ENCODE measurements at regions not wholly inside any gene's neighbourhood (a gene's known extent, or its start where the extent isn't known, plus 50 kb on each side); places are given as distances from the start of the nearest gene placed in this dataset.

- Mint-ChIP-seq H3K27me3 (no peaks in the 10 kb centered on the region), H3K4me1 (ENCODE audit: unreplicated experiment) (no peaks in the 10 kb centered on the region), H3K9me3 (no peaks in the 10 kb centered on the region), H3K36me3 (no peaks in the 10 kb centered on the region), H3K4me3 (no peak overlapping the region), H3K27ac (no peak overlapping the region)
- TF ChIP-seq CTCF (conservative IDR thresholded peaks at IDR 0.05), result no peak
- DNase-seq (ENCODE audit: extremely low spot score, unreplicated experiment), result no peak
Observed at GRCh38 chr13:100904293-100904976, 229.8 kb upstream of the TMTC4 start.

GRCh38 chr13:100899720-100900316, 225.2 kb upstream of the TMTC4 start:
- DNase-seq (ENCODE audit: extremely low spot score, unreplicated experiment), result no peak
- H3K4me1 Mint-ChIP-seq (ENCODE audit: unreplicated experiment), result no peaks in the 10 kb centered on the region
- H3K36me3 Mint-ChIP-seq, result no peaks in the 10 kb centered on the region
- no peaks in the 10 kb centered on the region for H3K27me3 Mint-ChIP-seq
- H3K9me3 Mint-ChIP-seq, result no peaks in the 10 kb centered on the region
- no peak overlapping the region for H3K4me3 Mint-ChIP-seq
- TF ChIP-seq CTCF (conservative IDR thresholded peaks at IDR 0.05), result no peak
- H3K27ac Mint-ChIP-seq, result no peak overlapping the region

- Mint-ChIP-seq H3K27ac (no peak overlapping the region), H3K4me3 (no peak overlapping the region), H3K4me1 (ENCODE audit: unreplicated experiment) (no peaks in the 10 kb centered on the region), H3K9me3 (no peaks in the 10 kb centered on the region), H3K27me3 (no peaks in the 10 kb centered on the region), H3K36me3 (no peaks in the 10 kb centered on the region)
- no peak for TF ChIP-seq CTCF (conservative IDR thresholded peaks at IDR 0.05)
- no peak for DNase-seq (ENCODE audit: extremely low spot score, unreplicated experiment)
Observed at GRCh38 chr13:100898431-100898830, 223.8 kb upstream of the TMTC4 start.

- no peak for DNase-seq (ENCODE audit: extremely low spot score, unreplicated experiment)
- Mint-ChIP-seq H3K4me1 (ENCODE audit: unreplicated experiment) (no peaks in the 10 kb centered on the region), H3K27ac (no peak overlapping the region)
Observed at GRCh38 chr13:100895651-100896050, 221.1 kb upstream of the TMTC4 start.

GRCh38 chr13:100892981-100893380, 218.4 kb upstream of the TMTC4 start:
- no peak for DNase-seq (ENCODE audit: extremely low spot score, unreplicated experiment)
- H3K9me3 Mint-ChIP-seq, result peaks cover 4% of the 10 kb centered on the region
- no peak for TF ChIP-seq CTCF (conservative IDR thresholded peaks at IDR 0.05)
- H3K4me3 Mint-ChIP-seq, result no peak overlapping the region
- H3K27me3 Mint-ChIP-seq, result no peaks in the 10 kb centered on the region
- H3K27ac Mint-ChIP-seq, result no peak overlapping the region
- H3K4me1 Mint-ChIP-seq (ENCODE audit: unreplicated experiment), result no peaks in the 10 kb centered on the region
- no peaks in the 10 kb centered on the region for H3K36me3 Mint-ChIP-seq

More at GRCh38 chr13:100895651-100896050, 221.1 kb upstream of the TMTC4 start:
- Mint-ChIP-seq H3K9me3 (no peaks in the 10 kb centered on the region), H3K4me3 (no peak overlapping the region), H3K36me3 (no peaks in the 10 kb centered on the region), H3K27me3 (no peaks in the 10 kb centered on the region)
- TF ChIP-seq CTCF (conservative IDR thresholded peaks at IDR 0.05), result no peak
